Spinal cord (tissue), 9 donors: ENCODE measurements at regions not wholly inside any gene's neighbourhood (a gene's known extent, or its start where the extent isn't known, plus 50 kb on each side); places are given as distances from the start of the nearest gene placed in this dataset.
A peak's percentile ranks its signal among the peaks of the same experiment; 100 is the strongest.
"Not testable (repeated sequence)": the region's sequence is repeated elsewhere in the genome, so short reads cannot be mapped to it uniquely, and the experiment has no call there.

Source experiments
- DNase-seq, 6 donors: peaks; one replicate each; pipeline versions ENCODE4 v3.0.0 to v3.0.0-alpha.2; 2013 to 2015; ENCODE audit warnings: low spot score in 6 of 6, low read depth in 4 of 6
- H3K27ac ChIP-seq: one replicate; pipeline ENCODE4 v1.5.1; 2013; ENCODE audit warnings: low read depth, low read length, control low read depth
- H3K27me3 ChIP-seq: one replicate; pipeline ENCODE4 v1.6.1; 2013; ENCODE audit warnings: low read length; ENCODE audit not compliant: control insufficient read depth, insufficient read depth
- H3K36me3 ChIP-seq: one replicate; pipeline ENCODE4 v1.6.1; 2013; ENCODE audit warnings: low read length; ENCODE audit not compliant: control insufficient read depth, insufficient read depth
- H3K4me1 ChIP-seq: one replicate; pipeline ENCODE4 v1.6.1; 2013; ENCODE audit warnings: low read length; ENCODE audit not compliant: control insufficient read depth, insufficient read depth
- H3K4me3 ChIP-seq: one replicate; pipeline ENCODE4 v1.5.1; 2013; ENCODE audit warnings: low read depth, low read length, control low read depth
- H3K9me3 ChIP-seq: one replicate; pipeline ENCODE4 v1.6.1; 2013; ENCODE audit warnings: low read length; ENCODE audit not compliant: control insufficient read depth, insufficient read depth
- WGBS: methylation state at CpG from one replicate; pipeline ENCODE4 v1.1.5; 2013; ENCODE audit warnings: missing lambda C conversion rate; ENCODE audit not compliant: insufficient coverage; 5-methylcytosine and 5-hydroxymethylcytosine counted together
- donor health status: healthy.

GRCh38 chr7:113197274-113197673 is 78.9 kb upstream of the SMIM30 start:
- Histone ChIP-seq H3K27ac (no peak overlapping the region), H3K4me3 (no peak overlapping the region), H3K36me3 (no peaks in the 10 kb centered on the region), H3K4me1 (no peaks in the 10 kb centered on the region), H3K9me3 (no peaks in the 10 kb centered on the region), H3K27me3 (no peaks in the 10 kb centered on the region)
- DNase-seq: no peak
- WGBS: no CpG with 5 or more reads among the region's 1 CpG

GRCh38 chr7:113188396-113188795 is 70.0 kb upstream of the SMIM30 start:
- Histone ChIP-seq H3K27me3 (no peaks in the 10 kb centered on the region), H3K4me1 (no peaks in the 10 kb centered on the region), H3K27ac (no peak overlapping the region), H3K4me3 (no peak overlapping the region), H3K36me3 (no peaks in the 10 kb centered on the region), H3K9me3 (no peaks in the 10 kb centered on the region)
- no peak for DNase-seq
- no CpG with 5 or more reads among the region's 4 CpGs for WGBS

DNA sequence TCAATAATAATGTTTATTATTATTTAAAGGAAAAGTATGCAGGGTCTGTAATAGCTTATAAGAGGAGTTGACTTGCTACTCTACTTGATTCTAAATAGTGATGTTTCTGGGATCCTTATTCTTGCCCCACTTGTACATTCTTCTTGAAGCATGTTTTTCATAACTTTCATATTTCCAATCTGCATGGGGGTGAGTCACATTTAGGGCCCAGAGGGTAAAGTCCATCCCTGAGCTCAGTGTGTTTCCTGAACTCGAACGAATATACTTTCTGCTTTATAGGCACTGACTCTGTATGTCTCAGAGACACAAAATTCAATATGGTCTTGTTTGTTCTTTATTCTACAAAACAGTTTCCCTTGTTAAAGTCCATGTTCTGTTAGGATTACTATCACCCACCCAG is 61.0 kb upstream of the SMIM30 start:
- Histone ChIP-seq H3K27ac (no peak overlapping the region), H3K9me3 (no peaks in the 10 kb centered on the region), H3K4me3 (no peak overlapping the region), H3K4me1 (no peaks in the 10 kb centered on the region), H3K27me3 (no peaks in the 10 kb centered on the region), H3K36me3 (no peaks in the 10 kb centered on the region)
- DNase-seq: no peak
- WGBS: no CpG with 5 or more reads among the region's 2 CpGs

DNA sequence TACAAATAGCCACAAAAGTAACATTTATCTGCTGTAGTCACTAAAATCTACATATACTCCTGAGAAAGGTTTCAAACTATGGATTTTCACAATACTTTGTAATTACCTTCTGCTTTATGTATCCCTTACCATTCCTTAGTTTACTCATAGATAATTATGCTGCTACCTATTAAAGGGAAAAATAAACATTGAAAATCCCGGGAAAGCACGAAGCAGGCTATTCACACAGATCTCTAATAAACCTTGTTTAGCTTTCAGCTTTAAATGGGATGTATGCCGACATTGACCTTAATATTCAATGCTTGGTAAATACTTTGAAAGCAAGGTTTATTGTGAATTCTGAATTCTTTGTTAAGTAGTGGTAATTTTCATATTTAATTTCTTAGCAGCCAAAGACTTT is 58.5 kb upstream of the SMIM30 start:
- no CpG with 5 or more reads among the region's 3 CpGs for WGBS
- H3K36me3 ChIP-seq: no peaks in the 10 kb centered on the region
- no peaks in the 10 kb centered on the region for H3K9me3 ChIP-seq
- no peaks in the 10 kb centered on the region for H3K27me3 ChIP-seq
- H3K4me1 ChIP-seq: no peaks in the 10 kb centered on the region
- DNase-seq: peak in 1 of 6 donors; percentile 54
- no peak overlapping the region for H3K4me3 ChIP-seq
- H3K27ac ChIP-seq: no peak overlapping the region

DNA sequence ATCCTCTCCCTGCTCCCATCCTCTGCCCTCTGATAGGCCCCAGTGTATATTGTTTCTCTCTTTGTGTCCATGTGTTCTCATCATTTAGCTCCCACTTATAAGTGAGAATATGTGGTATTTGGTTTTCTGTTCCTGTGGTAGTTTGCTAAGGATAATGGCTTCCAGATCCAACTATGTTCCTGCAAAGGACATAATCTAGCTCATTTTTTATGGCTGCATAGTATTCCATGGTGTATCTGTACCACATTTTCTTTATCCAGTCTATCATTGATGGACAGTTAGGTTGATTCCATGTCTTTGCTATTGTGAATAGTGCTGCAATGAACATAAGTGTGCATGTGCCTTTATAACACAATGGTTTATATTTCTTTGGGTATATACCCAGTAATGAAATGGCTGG is 57.8 kb upstream of the SMIM30 start:
- H3K4me1 ChIP-seq, DNase-seq, H3K4me3 ChIP-seq, H3K27ac ChIP-seq, H3K9me3 ChIP-seq, H3K27me3 ChIP-seq, H3K36me3 ChIP-seq: not testable (repeated sequence)

- H3K36me3 ChIP-seq: no peaks in the 10 kb centered on the region
- no CpG with 5 or more reads among the region's 1 CpG for WGBS
- no peak overlapping the region for H3K4me3 ChIP-seq
- H3K9me3 ChIP-seq: no peaks in the 10 kb centered on the region
- H3K4me1 ChIP-seq: no peaks in the 10 kb centered on the region
- no peak overlapping the region for H3K27ac ChIP-seq
- no peak for DNase-seq
- H3K27me3 ChIP-seq: no peaks in the 10 kb centered on the region
Measured at GRCh38 chr7:113175525-113176104, 57.3 kb upstream of the SMIM30 start.

DNA sequence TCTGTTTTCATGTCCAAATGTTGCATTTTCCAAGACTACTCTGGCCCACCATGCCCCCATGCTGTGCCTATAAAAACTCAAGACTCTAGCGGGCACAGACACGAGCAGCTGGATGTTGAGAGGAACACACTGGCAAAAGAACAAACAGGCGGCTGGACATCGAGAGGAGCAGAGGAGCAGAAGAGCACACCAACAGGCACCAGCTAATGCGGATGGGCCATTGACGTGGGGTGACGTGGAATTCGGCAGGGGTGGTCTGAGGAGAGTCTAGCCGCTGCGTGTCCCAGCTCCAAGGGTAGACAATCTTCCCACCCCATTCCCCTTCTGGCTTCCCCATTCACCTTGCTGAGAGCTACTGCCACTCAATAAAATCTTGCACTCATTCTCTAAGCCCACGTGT is 54.4 kb upstream of the SMIM30 start:
- WGBS: 98% methylated on average over 11 of the region's 11 CpGs
- Histone ChIP-seq H3K27ac (no peak overlapping the region), H3K4me3 (no peak overlapping the region)

DNA sequence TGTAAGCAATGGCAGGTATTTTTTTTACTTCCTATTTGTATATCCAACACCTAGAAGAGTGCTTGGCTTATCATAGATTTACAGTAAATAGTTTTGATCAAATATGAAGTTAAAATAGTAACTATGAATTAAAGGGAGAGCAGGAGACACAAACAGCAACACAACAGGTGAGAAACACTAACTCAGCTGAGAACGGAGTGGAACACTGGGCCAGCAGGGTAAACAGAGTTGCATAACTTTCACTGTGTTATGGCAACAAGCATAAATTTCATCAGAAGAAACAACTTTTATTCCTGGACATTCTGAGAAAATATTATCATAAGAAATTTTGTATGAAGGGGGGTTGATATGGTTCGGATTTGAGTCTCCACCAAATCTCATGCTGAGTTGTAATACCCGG is 52.2 kb upstream of the SMIM30 start:
- Histone ChIP-seq H3K4me3 (no peak overlapping the region), H3K36me3 (no peaks in the 10 kb centered on the region), H3K27ac (no peak overlapping the region), H3K9me3 (no peaks in the 10 kb centered on the region), H3K27me3 (no peaks in the 10 kb centered on the region), H3K4me1 (no peaks in the 10 kb centered on the region)
- WGBS: 80% methylated on average over 2 of the region's 3 CpGs
- no peak for DNase-seq

More for the DNA sequence above, 54.4 kb upstream of the SMIM30 start:
- Histone ChIP-seq H3K27me3 (no peaks in the 10 kb centered on the region), H3K4me1 (no peaks in the 10 kb centered on the region), H3K36me3 (no peaks in the 10 kb centered on the region), H3K9me3 (no peaks in the 10 kb centered on the region)
- no peak for DNase-seq
